ENCODE measurements at regions not wholly inside any gene's neighbourhood (a gene's known extent, or its start where the extent isn't known, plus 50 kb on each side); places are given as distances from the start of the nearest gene placed in this dataset.
A peak's percentile ranks its signal among the peaks of the same experiment; 100 is the strongest.

DNA sequence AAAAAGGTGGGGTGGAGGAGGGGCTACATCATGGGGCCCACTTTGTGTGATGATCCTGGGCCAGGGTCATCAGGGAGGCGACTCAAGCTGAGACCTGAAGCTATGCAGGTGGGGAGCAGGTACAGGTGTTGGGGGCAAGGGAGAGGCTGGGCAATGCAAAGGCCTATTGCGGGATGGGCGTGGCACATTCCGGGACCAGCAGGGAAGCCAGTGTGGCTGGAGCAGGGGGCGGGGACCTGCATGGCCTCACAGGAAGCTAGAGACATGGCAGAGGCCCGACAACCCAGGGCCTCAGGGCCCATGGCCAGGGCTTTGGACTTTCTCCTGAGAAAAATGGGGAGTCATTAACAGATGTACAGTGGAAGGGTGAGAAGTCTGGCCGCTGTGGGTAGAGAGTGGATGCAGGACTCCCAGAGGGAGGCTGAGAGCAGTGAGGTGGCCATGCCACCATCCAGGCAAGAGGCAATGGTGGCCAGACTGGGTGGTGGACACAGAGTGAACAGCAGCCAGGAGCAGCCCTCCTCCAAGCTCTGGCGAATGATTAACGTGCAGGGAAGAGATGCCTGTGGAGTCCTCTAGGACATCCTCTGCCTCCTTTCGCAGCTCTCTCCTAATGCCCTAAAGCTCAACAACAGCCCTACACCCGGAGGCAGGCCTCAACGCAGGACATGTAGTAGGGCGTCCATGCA lies 122.6 kb upstream of the ATP2B2 start (continued):
- no peak for TF ChIP-seq SMAD3 (CRISPR knock-in tag; IDR thresholded peaks at IDR 0.05; ENCODE audit: borderline replicate concordance)
- TF ChIP-seq ZBTB21 (CRISPR knock-in tag; IDR thresholded peaks at IDR 0.05; ENCODE audit: borderline replicate concordance) = peak; percentile 7; the same call in 1 of the 2 replicates
- TF ChIP-seq ZNF423 (CRISPR knock-in tag; IDR thresholded peaks at IDR 0.05) = no peak
- TF ChIP-seq, protein P1, sequence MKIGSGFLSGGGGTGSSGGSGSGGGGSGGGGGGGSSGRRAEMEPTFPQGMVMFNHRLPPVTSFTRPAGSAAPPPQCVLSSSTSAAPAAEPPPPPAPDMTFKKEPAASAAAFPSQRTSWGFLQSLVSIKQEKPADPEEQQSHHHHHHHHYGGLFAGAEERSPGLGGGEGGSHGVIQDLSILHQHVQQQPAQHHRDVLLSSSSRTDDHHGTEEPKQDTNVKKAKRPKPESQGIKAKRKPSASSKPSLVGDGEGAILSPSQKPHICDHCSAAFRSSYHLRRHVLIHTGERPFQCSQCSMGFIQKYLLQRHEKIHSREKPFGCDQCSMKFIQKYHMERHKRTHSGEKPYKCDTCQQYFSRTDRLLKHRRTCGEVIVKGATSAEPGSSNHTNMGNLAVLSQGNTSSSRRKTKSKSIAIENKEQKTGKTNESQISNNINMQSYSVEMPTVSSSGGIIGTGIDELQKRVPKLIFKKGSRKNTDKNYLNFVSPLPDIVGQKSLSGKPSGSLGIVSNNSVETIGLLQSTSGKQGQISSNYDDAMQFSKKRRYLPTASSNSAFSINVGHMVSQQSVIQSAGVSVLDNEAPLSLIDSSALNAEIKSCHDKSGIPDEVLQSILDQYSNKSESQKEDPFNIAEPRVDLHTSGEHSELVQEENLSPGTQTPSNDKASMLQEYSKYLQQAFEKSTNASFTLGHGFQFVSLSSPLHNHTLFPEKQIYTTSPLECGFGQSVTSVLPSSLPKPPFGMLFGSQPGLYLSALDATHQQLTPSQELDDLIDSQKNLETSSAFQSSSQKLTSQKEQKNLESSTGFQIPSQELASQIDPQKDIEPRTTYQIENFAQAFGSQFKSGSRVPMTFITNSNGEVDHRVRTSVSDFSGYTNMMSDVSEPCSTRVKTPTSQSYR (CRISPR knock-in tag; IDR thresholded peaks at IDR 0.05) = no peak
- TF ChIP-seq, protein P2, sequence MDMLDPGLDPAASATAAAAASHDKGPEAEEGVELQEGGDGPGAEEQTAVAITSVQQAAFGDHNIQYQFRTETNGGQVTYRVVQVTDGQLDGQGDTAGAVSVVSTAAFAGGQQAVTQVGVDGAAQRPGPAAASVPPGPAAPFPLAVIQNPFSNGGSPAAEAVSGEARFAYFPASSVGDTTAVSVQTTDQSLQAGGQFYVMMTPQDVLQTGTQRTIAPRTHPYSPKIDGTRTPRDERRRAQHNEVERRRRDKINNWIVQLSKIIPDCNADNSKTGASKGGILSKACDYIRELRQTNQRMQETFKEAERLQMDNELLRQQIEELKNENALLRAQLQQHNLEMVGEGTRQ (CRISPR knock-in tag; IDR thresholded peaks at IDR 0.05) = no peak
- no peak for TF ChIP-seq TCF7 (CRISPR knock-in tag; IDR thresholded peaks at IDR 0.05; ENCODE audit: low read depth)
- TF ChIP-seq TEAD1 (CRISPR knock-in tag; IDR thresholded peaks at IDR 0.05) = peak; percentile 93; the same call in 1 of the 2 replicates
- TF ChIP-seq, protein P3, sequence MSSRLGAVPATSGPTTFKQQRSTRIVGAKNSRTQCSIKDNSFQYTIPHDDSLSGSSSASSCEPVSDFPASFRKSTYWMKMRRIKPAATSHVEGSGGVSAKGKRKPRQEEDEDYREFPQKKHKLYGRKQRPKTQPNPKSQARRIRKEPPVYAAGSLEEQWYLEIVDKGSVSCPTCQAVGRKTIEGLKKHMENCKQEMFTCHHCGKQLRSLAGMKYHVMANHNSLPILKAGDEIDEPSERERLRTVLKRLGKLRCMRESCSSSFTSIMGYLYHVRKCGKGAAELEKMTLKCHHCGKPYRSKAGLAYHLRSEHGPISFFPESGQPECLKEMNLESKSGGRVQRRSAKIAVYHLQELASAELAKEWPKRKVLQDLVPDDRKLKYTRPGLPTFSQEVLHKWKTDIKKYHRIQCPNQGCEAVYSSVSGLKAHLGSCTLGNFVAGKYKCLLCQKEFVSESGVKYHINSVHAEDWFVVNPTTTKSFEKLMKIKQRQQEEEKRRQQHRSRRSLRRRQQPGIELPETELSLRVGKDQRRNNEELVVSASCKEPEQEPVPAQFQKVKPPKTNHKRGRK (CRISPR knock-in tag; IDR thresholded peaks at IDR 0.05; ENCODE audit: borderline replicate concordance) = no peak
- TF ChIP-seq KAT7 (CRISPR knock-in tag; IDR thresholded peaks at IDR 0.05; ENCODE audit: borderline replicate concordance) = no peak

DNA sequence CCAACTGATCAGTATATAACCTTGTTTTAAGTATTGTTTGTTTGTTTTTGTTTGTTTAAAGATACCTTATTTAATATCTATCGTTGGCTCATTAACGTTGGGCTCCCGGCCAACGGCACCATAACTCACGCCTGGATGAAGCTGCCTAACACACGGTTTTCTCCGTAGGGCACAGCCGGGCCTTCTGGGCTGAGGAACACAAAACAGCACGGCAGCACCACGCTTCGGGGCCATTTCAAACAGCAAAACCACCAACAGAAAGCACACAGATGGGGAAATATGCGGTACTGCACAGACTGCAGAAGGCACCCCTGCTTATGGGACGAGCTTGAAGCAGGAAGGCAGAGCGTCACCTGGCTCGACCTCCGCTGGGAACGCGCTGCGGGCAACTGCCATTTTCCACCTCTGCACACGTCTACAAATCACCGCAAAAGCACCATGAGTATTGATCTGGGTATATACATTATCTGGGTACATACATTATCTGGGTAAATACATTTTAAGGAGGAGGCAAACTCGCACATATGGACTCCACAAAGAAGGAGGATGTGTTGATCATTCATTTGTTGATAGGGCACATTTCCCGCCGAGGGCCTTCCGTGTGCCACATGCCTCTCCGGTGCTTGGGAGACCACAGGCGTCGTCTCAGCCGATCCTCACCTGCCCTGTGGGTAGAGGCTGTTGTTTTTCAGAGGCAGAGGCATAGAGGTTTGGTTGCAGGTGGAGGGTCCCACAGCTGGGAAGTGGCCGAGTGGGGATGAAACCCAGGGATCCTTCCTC lies 123.7 kb upstream of the ATP2B2 start:
- Mint-ChIP-seq H3K27ac (no peak overlapping the region), H3K4me3 (no peak overlapping the region), H3K9me3 (no peaks in the 10 kb centered on the region), H3K4me1 (peaks cover 20% of the 10 kb centered on the region), H3K36me3 (no peaks in the 10 kb centered on the region), H3K27me3 (ENCODE audit: low read depth) (no peaks in the 10 kb centered on the region)
- CTCF ChIA-PET = no interaction called here
- POLR2A ChIA-PET = no interaction called here
- TF ChIP-seq ZNF232 (CRISPR knock-in tag; IDR thresholded peaks at IDR 0.05) (no peak), ZNF219 (CRISPR knock-in tag; IDR thresholded peaks at IDR 0.05; ENCODE audit: borderline replicate concordance) (no peak)
- TF ChIP-seq, protein P4, sequence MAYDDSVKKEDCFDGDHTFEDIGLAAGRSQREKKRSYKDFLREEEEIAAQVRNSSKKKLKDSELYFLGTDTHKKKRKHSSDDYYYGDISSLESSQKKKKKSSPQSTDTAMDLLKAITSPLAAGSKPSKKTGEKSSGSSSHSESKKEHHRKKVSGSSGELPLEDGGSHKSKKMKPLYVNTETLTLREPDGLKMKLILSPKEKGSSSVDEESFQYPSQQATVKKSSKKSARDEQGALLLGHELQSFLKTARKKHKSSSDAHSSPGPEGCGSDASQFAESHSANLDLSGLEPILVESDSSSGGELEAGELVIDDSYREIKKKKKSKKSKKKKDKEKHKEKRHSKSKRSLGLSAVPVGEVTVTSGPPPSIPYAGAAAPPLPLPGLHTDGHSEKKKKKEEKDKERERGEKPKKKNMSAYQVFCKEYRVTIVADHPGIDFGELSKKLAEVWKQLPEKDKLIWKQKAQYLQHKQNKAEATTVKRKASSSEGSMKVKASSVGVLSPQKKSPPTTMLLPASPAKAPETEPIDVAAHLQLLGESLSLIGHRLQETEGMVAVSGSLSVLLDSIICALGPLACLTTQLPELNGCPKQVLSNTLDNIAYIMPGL (CRISPR knock-in tag; IDR thresholded peaks at IDR 0.05) = no peak
- TF ChIP-seq, protein P5, sequence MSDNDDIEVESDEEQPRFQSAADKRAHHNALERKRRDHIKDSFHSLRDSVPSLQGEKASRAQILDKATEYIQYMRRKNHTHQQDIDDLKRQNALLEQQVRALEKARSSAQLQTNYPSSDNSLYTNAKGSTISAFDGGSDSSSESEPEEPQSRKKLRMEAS (CRISPR knock-in tag; IDR thresholded peaks at IDR 0.05) = peak; percentile 39; the same call in 1 of the 2 replicates
- no peak for DNase-seq (ENCODE audit: low spot score)
- ATAC-seq = no peak

DNA sequence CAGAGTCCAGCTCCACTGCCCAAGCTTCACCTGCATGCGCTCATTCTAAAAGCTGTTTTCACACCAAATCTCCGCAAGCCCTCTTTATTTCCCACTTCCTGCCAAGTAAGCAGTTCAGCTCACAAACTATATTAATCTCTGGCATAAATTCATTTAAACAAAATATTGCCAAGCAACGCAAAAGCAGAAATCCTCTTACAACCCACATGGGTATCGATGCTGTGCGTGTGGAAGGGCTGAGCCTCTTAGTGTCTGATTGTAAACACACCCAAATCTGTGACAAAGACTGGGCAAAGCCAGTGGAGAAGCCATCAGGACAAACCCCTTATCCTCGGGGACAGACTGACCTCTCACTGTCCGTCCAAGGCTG lies 124.3 kb upstream of the ATP2B2 start:
- no peaks in the 10 kb centered on the region for H3K27me3 Mint-ChIP-seq (ENCODE audit: low read depth)
- no peaks in the 10 kb centered on the region for H3K36me3 Mint-ChIP-seq
- H3K4me3 Mint-ChIP-seq = no peak overlapping the region
- ChIA-PET POLR2A (no interaction called here), CTCF (no interaction called here)
- DNase-seq (ENCODE audit: low spot score) (no peak), ATAC-seq (no peak)
- peaks cover 20% of the 10 kb centered on the region for H3K4me1 Mint-ChIP-seq
- no peak overlapping the region for H3K27ac Mint-ChIP-seq
- no peaks in the 10 kb centered on the region for H3K9me3 Mint-ChIP-seq
- TF ChIP-seq, protein P6, sequence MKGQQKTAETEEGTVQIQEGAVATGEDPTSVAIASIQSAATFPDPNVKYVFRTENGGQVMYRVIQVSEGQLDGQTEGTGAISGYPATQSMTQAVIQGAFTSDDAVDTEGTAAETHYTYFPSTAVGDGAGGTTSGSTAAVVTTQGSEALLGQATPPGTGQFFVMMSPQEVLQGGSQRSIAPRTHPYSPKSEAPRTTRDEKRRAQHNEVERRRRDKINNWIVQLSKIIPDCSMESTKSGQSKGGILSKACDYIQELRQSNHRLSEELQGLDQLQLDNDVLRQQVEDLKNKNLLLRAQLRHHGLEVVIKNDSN (CRISPR knock-in tag; IDR thresholded peaks at IDR 0.05) = no peak
- TF ChIP-seq, protein P7, sequence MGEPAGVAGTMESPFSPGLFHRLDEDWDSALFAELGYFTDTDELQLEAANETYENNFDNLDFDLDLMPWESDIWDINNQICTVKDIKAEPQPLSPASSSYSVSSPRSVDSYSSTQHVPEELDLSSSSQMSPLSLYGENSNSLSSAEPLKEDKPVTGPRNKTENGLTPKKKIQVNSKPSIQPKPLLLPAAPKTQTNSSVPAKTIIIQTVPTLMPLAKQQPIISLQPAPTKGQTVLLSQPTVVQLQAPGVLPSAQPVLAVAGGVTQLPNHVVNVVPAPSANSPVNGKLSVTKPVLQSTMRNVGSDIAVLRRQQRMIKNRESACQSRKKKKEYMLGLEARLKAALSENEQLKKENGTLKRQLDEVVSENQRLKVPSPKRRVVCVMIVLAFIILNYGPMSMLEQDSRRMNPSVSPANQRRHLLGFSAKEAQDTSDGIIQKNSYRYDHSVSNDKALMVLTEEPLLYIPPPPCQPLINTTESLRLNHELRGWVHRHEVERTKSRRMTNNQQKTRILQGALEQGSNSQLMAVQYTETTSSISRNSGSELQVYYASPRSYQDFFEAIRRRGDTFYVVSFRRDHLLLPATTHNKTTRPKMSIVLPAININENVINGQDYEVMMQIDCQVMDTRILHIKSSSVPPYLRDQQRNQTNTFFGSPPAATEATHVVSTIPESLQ (CRISPR knock-in tag; IDR thresholded peaks at IDR 0.05) = no peak
- TF ChIP-seq ZNF121 (CRISPR knock-in tag; IDR thresholded peaks at IDR 0.05) (no peak), ZNF263 (CRISPR knock-in tag; IDR thresholded peaks at IDR 0.05; ENCODE audit: low read depth) (no peak), ZNF317 (CRISPR knock-in tag; IDR thresholded peaks at IDR 0.05; ENCODE audit: borderline replicate concordance, low read depth) (no peak)
- TF ChIP-seq, protein P8, sequence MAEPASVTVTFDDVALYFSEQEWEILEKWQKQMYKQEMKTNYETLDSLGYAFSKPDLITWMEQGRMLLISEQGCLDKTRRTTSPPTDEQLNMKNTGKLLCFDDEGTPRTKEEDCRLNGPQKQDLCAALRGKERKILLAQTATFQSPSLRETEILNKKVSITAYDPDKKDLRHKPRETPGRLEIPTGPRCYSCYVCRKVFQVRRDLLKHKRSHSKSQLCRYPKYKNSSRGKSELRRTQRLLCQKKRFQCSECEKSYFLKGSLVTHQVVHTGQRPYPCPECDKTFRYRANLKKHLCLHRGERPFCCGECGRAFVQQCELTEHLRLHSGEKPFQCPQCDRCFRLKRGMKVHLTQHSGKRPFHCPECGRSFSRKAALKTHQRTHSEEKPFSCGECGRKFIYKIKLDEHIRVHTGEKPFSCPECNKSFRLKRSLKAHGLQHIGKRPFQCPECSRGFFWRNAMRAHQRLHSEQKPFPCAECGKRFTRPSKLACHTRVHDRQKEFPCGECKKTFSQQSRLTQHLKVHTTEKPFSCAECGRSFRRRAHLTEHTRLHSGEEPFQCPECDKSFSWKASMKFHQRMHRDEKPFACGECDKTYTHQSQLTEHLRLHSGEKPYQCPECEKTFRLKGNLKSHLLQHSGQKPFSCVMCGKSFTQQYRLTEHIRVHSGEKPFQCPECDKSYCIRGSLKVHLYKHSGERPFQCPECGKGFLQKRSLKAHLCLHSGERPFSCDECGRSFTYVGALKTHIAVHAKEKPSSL (CRISPR knock-in tag; conservative IDR thresholded peaks at IDR 0.05) = no peak
